LNCaP clone FGC (cell line): ENCODE measurements at regions not wholly inside any gene's neighbourhood (a gene's known extent, or its start where the extent isn't known, plus 50 kb on each side); places are given as distances from the start of the nearest gene placed in this dataset.

ENCODE experiments used
- DNase-seq: peaks from one replicate; pipeline ENCODE4 v3.0.0-alpha.2; 2011; ENCODE audit warnings: low read depth
- H3K4me3 ChIP-seq: 2 replicates; pipeline ENCODE4 v1.5.1; 2011; ENCODE audit warnings: mild to moderate bottlenecking, low read depth, low read length, control low read depth
- TF ChIP-seq, protein P1 (sequence below): IDR thresholded peaks from 2 replicates; pipeline ENCODE4 v1.5.1; 2012; ENCODE audit warnings: mild to moderate bottlenecking; ENCODE audit not compliant: control insufficient read depth, insufficient read depth; ENCODE audit errors: extremely low read depth

DNA sequence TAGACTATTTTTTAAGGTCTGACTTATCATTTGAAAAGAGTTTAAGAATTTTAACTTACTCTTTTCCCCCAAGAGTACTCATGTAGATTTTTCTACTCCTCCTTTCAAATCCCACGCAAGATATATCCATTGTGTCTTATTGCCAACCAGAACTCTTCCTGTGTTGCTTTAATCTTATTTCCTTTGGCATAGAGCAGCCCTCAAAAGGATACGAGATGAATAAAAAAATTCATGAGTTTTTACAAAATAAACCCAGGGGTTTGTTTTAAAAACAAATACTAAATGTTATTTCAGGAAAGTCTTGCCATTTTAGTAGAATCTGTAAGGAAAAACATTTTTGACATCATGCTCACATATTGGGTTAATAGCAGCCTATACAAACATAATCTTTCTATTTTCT, 543.2 kb upstream of the CXADR start:
- TF ChIP-seq, protein P1, sequence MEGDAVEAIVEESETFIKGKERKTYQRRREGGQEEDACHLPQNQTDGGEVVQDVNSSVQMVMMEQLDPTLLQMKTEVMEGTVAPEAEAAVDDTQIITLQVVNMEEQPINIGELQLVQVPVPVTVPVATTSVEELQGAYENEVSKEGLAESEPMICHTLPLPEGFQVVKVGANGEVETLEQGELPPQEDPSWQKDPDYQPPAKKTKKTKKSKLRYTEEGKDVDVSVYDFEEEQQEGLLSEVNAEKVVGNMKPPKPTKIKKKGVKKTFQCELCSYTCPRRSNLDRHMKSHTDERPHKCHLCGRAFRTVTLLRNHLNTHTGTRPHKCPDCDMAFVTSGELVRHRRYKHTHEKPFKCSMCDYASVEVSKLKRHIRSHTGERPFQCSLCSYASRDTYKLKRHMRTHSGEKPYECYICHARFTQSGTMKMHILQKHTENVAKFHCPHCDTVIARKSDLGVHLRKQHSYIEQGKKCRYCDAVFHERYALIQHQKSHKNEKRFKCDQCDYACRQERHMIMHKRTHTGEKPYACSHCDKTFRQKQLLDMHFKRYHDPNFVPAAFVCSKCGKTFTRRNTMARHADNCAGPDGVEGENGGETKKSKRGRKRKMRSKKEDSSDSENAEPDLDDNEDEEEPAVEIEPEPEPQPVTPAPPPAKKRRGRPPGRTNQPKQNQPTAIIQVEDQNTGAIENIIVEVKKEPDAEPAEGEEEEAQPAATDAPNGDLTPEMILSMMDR = no peak
- DNase-seq = no peak
- no peak overlapping the region for H3K4me3 ChIP-seq

DNA sequence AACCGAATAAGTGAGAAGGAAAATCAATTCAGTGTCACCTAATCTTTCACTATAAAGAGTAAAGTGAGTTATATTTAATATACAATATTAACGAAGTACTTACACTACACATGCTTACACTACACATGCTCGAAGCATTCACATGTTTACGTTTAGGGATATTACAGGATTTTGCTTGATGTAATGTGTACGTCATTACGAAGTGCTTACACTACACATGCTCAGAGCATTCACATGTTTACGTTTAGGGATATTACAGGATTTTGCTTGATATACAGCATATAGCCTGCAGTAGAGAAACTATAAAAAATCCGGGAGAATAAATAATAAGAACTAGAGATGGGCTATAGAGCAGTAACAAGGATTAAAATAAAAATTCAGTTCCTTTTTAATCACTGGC, 538.8 kb upstream of the CXADR start:
- TF ChIP-seq, protein P1 = no peak
- DNase-seq = no peak
- H3K4me3 ChIP-seq = no peak overlapping the region

DNA sequence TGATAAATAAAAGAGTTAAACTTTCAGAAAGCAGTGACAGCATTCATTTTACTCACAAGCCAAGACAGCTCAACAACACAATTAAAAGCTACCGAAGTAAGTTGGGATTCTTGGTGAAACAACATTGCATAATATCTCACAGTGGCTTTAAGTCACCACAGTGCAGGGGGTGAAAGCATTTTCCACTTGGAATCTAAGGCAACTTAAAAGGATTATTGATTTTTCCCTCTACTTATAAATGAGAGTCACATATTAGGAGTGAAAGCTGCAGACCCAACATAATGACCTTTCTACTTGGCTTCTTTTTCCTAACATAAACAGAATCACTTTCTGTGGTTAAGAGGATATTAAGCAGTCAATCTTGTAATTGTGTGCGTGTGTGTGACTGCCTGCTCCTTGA, 536.6 kb upstream of the CXADR start:
- no peak for DNase-seq
- no peak overlapping the region for H3K4me3 ChIP-seq
- TF ChIP-seq, protein P1 = no peak

DNA sequence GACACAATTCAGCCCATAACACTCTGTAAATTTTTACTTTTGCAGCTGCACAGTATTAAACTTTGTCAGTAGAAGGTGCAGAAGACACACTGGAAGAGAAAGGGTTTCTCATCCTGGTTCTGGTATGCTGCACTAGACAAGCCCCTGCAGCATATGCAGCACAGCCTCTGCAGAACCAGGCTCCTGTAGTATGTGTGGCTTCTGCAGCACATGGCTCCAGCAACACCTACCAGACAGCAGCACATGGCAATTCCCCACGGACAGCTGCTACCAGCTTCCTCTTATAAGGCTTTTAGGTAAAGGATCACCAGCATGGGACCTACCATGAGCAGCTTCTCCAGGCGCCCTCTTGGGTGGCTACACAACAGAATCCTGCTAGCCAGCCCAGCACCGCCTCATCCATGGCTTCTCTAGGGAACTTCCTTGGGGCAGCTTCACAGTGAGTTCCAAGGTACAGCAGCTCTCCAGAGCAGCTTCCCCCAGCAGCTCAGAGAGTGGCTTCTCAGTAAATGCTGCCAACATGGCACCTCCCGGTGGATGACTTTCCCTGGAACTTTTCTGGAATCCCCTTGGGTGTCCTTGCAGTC, 534.4 kb upstream of the CXADR start:
- TF ChIP-seq, protein P1 = no peak
- DNase-seq = no peak
- no peak overlapping the region for H3K4me3 ChIP-seq

DNA sequence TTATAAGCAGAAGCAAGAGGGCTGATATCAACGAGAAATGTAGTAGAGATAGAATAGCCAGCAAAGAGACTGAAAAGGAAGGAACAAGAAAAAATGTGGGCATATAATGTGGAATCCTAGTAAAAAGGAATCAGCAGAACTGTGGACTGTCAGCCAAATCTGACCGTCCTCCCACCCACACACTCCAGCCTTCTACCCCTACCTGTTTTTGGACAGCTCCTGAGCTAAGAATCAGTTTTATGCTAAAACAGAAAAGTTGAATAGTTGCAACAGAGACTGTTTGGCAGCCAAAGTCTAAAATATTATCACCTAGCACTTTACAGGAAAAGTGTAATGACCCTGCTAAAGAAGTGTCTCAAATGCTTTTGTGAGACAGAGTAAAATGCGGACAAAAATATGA, 533.3 kb upstream of the CXADR start:
- H3K4me3 ChIP-seq = no peak overlapping the region
- TF ChIP-seq, protein P1 = no peak
- DNase-seq = no peak

DNA sequence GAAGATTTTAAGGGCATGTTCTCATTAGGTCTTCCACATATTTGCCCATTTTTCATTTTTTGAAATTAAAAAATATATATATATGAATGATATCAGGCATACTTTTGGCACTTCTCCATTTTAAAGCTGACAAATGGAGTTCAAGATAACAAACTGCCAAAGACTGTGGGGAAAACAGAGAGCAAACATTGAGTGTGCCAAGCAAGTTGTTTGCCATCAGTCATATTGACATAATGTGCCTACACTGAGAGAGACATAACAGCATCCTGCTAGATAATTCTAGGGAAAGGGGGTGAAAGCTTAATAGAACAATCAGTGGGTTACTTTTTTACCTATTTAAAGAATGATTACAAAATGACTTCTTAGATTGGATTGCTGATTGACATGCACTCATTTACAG, 529.4 kb upstream of the CXADR start:
- H3K4me3 ChIP-seq = no peak overlapping the region
- TF ChIP-seq, protein P1 = no peak
- peak; percentile 83 for DNase-seq

DNA sequence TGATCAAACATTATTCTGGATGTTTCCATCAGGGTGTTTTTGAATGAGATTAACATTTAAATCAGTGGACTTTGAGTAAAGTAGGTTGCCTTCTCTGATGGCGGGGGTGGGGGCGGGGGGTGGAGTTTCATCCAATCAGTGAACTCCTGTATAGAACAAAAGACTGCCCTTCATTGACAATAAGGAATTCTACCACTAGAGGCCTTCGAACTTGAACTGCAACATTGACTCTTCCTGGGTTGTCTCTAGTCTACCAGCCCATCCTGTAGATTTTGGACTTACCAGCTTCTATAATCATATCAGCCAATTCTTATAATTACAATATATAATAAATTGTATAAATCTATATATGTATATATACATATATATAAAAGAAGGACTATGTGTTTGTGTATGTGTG, 520.4 kb upstream of the CXADR start:
- no peak overlapping the region for H3K4me3 ChIP-seq
- TF ChIP-seq, protein P1 = no peak
- no peak for DNase-seq
